OCI-LY3 (cell line): ENCODE measurements at regions not wholly inside any gene's neighbourhood (a gene's known extent, or its start where the extent isn't known, plus 50 kb on each side); places are given as distances from the start of the nearest gene placed in this dataset.
"Not testable (repeated sequence)": the region's sequence is repeated elsewhere in the genome, so short reads cannot be mapped to it uniquely, and the experiment has no call there.

ENCODE experiments used
- H2AFZ ChIP-seq: fragments of 200-600, 300-600 bp; shearing (Covaris generic); 2 replicates; pipeline ENCODE4 v1.6.0; 2014; ENCODE audit warnings: antibody characterized with exemption, low read depth, low read length
- H3K27ac ChIP-seq: fragments of 200-600, 300-600 bp; sonication (generic); 2 replicates; pipeline ENCODE4 v1.5.1; 2014; ENCODE audit warnings: mild to moderate bottlenecking, low read length, moderate library complexity, mixed read lengths
- H3K27me3 ChIP-seq: fragments of 200-600, 300-600 bp; sonication (generic); 2 replicates; pipeline ENCODE4 v1.6.1; 2014; ENCODE audit warnings: low read depth, low read length, mixed read lengths
- H3K36me3 ChIP-seq: fragments of 200-600, 300-600 bp; sonication (generic); replicated peaks from 2 replicates; pipeline ENCODE3; 2014; ENCODE audit warnings: low read depth, low read length, mixed read lengths
- H3K4me1 ChIP-seq: fragments of 300-600, 200-600 bp; sonication (generic); 2 replicates; pipeline ENCODE4 v1.6.1; 2014; ENCODE audit warnings: low read length, mixed read lengths
- H3K4me2 ChIP-seq: fragments of 200-600, 300-600 bp; sonication (generic); 2 replicates; pipeline ENCODE4 v1.6.1; 2014; ENCODE audit warnings: low read length, mixed read lengths
- H3K4me3 ChIP-seq: fragments of 300-600, 200-600 bp; sonication (generic); 2 replicates; pipeline ENCODE4 v1.5.1; 2014; ENCODE audit warnings: antibody characterized with exemption, mild to moderate bottlenecking, low read length, moderate library complexity
- H3K79me2 ChIP-seq: fragments of 300-600, 200-600 bp; shearing (Covaris generic); 2 replicates; pipeline ENCODE4 v1.6.1; 2014; ENCODE audit warnings: mild to moderate bottlenecking, low read length, mixed read lengths
- H3K9ac ChIP-seq: fragments of 300-600, 200-600 bp; shearing (Covaris generic); 2 replicates; pipeline ENCODE4 v1.6.0; 2014; ENCODE audit warnings: mild to moderate bottlenecking, low read length, moderate library complexity
- H3K9me3 ChIP-seq: fragments of 200-600, 300-600 bp; shearing (Covaris generic); 2 replicates; pipeline ENCODE4 v1.6.1; 2014; ENCODE audit warnings: low read length, mixed read lengths; ENCODE audit not compliant: insufficient read depth
- H4K20me1 ChIP-seq: fragments of 200-600, 300-600 bp; sonication (generic); 2 replicates; pipeline ENCODE4 v1.6.1; 2016; ENCODE audit warnings: low read length, mixed read lengths; ENCODE audit not compliant: insufficient read depth
- EZH2phosphoT487 ChIP-seq: fragments of 200-600 bp; shearing (Covaris generic); IDR thresholded peaks from 2 replicates; pipeline ENCODE4 v1.6.1; 2018; ENCODE audit warnings: antibody characterized with exemption, mixed run types, low read depth
- TF ChIP-seq, protein P1 (sequence below): fragments of 200-600, 300-600 bp; sonication (generic); IDR thresholded peaks from 2 replicates; pipeline ENCODE4 v1.5.1; 2014; ENCODE audit warnings: antibody characterized with exemption, low read length, low read depth

DNA sequence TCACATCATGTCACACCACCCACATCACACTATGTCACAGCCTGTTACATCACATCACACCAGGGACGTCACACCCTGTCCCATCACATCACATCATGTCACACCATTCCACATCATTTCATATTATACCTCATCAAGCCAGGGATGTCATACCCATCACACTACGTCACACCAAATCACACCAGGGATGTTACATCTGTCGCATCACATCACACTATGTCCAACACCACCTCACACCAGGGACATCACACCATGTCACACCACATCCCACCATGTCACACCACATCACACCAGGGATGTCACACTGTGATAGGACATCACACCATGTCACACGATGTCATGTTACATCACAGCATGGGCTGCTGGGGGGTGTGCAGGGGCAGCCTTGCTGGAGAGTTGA, 110.6 kb downstream of the TMEM121 start:
- H3K9me3 ChIP-seq, result no peaks in the 10 kb centered on the region
- H3K27ac ChIP-seq, result no peak overlapping the region
- no peak overlapping the region for H3K4me2 ChIP-seq
- TF ChIP-seq, protein P1, sequence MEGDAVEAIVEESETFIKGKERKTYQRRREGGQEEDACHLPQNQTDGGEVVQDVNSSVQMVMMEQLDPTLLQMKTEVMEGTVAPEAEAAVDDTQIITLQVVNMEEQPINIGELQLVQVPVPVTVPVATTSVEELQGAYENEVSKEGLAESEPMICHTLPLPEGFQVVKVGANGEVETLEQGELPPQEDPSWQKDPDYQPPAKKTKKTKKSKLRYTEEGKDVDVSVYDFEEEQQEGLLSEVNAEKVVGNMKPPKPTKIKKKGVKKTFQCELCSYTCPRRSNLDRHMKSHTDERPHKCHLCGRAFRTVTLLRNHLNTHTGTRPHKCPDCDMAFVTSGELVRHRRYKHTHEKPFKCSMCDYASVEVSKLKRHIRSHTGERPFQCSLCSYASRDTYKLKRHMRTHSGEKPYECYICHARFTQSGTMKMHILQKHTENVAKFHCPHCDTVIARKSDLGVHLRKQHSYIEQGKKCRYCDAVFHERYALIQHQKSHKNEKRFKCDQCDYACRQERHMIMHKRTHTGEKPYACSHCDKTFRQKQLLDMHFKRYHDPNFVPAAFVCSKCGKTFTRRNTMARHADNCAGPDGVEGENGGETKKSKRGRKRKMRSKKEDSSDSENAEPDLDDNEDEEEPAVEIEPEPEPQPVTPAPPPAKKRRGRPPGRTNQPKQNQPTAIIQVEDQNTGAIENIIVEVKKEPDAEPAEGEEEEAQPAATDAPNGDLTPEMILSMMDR, result no peak
- TF ChIP-seq EZH2phosphoT487, result no peak
- no peak overlapping the region for H2AFZ ChIP-seq
- H4K20me1 ChIP-seq, result no peaks in the 10 kb centered on the region
- no peaks in the 10 kb centered on the region for H3K36me3 ChIP-seq
- no peak overlapping the region for H3K9ac ChIP-seq
- H3K27me3 ChIP-seq, result peaks cover 3% of the 10 kb centered on the region; the same call in 1 of the 2 replicates
- H3K4me1 ChIP-seq, result peaks cover 18% of the 10 kb centered on the region
- no peaks in the 10 kb centered on the region for H3K79me2 ChIP-seq
- no peak overlapping the region for H3K4me3 ChIP-seq

DNA sequence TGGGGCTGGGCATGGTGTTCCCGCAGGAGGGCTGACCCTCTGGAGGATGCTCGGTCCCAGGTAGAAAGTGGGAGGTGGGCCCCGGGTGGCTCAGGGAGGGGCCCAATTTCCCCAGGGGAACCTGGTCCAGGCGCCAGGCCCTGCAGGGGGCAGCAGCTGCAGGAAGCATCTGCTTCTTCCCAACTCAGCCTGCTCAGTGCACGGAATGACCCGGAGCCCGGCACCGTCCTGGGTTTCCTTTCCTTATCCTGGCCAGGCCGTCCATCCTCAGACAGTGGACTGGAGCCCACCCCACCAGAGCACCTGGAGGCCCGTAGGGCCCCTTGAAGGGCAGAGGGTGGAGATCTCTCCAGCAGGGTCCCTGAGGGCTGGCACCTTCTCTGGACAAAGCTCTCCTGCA, 111.0 kb downstream of the TMEM121 start:
- not testable (repeated sequence) for H3K27ac ChIP-seq, H3K36me3 ChIP-seq, H3K4me3 ChIP-seq, H3K79me2 ChIP-seq, H2AFZ ChIP-seq, H3K27me3 ChIP-seq, H3K9ac ChIP-seq, H3K4me2 ChIP-seq, H3K9me3 ChIP-seq, H4K20me1 ChIP-seq
- peaks cover 14% of the 10 kb centered on the region for H3K4me1 ChIP-seq

DNA sequence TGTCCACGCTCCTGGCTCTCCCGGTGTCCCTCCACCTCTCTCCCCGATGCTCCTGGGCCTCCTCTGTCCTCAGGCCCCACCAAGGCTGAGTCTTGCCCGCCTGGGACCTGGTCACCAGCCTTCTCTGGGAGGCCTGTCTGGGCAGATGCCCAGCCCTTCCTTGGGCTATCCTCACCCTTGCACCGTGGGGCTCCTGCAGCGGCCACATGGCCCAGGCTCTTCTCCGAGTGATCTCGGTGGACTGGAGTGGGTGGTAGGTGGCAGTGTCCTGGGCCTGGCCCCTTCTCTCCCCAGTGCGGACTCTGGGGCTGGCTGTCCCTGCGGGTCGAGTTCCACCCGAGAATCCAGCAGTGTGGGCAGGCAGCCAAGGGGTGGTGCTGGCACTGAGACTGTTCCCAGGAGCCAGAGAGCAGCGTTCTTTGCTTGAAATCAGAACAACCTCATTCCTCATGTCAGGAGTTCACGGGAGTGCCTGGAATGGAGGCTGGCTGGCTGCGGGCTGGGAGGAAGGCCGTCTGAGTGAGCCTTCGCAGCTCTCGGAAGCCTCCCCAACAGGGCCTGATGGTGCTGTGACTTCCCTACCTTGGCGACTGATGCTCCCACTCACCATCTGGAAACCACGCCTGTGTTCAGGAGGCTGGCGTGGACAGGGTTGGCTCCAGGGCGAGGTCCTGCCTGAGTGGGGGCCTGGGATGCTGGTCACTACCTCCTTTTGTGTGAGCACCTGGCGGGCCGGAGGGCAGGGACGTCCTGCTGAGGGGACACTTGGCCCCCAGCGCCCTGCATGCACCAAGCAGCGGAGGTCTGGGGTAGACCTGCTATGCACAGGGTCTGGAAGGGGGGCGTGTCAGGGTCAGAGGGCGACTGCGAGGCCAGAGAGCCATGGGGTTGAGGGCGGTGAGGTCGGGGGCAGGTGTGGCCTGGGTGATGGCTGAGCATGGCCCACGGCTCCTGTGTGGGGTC, 113.9 kb downstream of the TMEM121 start:
- H3K27ac ChIP-seq, H3K4me3 ChIP-seq, H3K79me2 ChIP-seq, H3K9me3 ChIP-seq, H3K36me3 ChIP-seq, H3K9ac ChIP-seq, H3K27me3 ChIP-seq, H3K4me2 ChIP-seq, H3K4me1 ChIP-seq, H2AFZ ChIP-seq, H4K20me1 ChIP-seq: not testable (repeated sequence)

DNA sequence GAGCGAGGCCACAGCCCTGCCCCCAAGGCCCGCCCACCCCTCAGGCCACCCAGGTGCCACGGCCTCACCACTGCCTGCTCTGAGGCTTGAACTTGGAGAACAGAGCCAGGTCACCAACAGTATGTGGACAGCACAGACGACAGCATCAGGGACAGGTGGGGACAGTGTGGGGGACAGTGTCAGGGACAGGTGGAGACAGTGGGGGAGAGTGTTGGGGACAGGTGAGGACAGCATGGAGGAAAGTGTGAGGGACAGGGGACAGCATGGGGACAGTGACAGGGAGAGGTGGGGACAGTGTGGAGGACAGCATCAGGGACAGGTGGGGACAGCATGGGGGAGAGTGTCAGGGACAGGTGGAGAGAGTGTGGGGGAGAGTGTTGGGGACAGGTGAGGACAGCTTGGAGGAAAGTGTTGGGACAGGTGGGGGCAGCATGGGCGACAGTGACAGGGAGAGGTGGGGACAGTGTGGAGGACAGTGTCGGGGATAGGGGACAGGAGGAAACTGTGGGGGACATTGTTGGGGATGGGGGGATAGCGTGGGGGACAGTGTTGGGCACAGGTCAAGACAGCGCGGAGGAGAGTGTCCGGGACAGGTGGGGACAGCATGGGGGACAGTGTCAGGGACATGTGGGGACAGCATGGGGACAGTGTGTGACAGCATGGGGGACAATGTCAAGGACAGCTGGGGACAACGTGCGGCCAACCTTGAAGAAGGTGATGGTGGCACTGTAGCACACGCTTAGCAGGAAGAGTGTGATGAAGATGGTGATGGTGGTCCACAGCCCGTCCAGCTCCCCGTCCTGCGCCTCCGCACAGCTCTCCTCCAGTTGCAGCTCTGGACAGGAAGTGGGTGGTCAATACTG, 114.9 kb downstream of the TMEM121 start:
- no peak overlapping the region for H3K9ac ChIP-seq
- no peaks in the 10 kb centered on the region for H3K79me2 ChIP-seq
- H3K36me3 ChIP-seq, result no peaks in the 10 kb centered on the region
- H3K27me3 ChIP-seq, result no peaks in the 10 kb centered on the region
- no peak overlapping the region for H3K4me3 ChIP-seq
- TF ChIP-seq, protein P1, result no peak
- no peak for TF ChIP-seq EZH2phosphoT487
- H2AFZ ChIP-seq, result no peak overlapping the region
- H4K20me1 ChIP-seq, result no peaks in the 10 kb centered on the region
- H3K4me2 ChIP-seq, result no peak overlapping the region
- no peaks in the 10 kb centered on the region for H3K9me3 ChIP-seq
- H3K4me1 ChIP-seq, result no peaks in the 10 kb centered on the region
- no peak overlapping the region for H3K27ac ChIP-seq

DNA sequence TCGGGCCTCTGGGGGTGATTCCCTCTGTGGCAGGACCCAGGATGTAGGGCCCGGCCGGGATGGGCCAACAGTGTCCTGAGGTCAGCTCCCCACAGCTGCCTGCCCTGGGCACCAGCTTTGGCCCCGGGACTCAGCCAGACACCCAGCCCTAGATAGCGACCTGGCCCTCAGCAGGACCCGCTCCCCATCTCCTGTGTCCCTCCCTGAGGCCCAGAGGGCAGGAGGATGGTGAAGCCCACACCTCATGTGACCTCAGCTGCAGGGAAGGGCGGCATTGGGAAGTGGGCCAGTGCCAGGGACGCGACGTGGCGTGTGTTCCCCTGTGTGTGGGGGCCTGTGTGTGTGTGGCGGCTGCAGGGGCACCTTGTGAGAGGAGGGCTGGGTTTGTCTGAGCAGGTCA, 115.6 kb downstream of the TMEM121 start:
- H3K9ac ChIP-seq, H3K27me3 ChIP-seq, H3K9me3 ChIP-seq: not testable (repeated sequence)

DNA sequence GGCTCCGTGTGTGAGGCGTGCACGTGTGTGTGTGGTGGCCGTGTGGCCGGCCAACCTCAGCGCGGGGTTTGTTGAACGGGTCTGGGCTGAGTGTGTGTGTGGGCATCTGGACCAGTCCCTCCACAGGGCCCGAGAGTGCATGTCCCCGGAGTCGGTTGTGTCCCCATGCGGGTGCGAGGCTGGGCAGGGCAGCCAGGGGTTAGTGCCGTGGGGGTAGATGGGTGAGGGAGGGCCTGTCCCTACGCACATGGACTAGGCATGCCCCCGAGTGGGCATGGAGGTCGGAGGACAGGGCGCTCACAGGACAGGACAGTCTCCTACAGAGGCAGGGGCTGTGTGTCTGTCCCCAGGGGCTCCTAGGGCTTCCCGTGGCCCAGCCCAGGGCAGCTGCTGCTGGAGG, 116.1 kb downstream of the TMEM121 start:
- H3K27ac ChIP-seq, H3K27me3 ChIP-seq, H2AFZ ChIP-seq, H3K4me3 ChIP-seq, H3K36me3 ChIP-seq, H3K9me3 ChIP-seq, H3K4me1 ChIP-seq, H3K4me2 ChIP-seq, H3K79me2 ChIP-seq, H4K20me1 ChIP-seq, H3K9ac ChIP-seq: not testable (repeated sequence)

More for the DNA sequence above, 115.6 kb downstream of the TMEM121 start:
- H3K4me3 ChIP-seq, H3K79me2 ChIP-seq, H4K20me1 ChIP-seq, H3K4me2 ChIP-seq, H3K27ac ChIP-seq, H2AFZ ChIP-seq, H3K36me3 ChIP-seq, H3K4me1 ChIP-seq: not testable (repeated sequence)

DNA sequence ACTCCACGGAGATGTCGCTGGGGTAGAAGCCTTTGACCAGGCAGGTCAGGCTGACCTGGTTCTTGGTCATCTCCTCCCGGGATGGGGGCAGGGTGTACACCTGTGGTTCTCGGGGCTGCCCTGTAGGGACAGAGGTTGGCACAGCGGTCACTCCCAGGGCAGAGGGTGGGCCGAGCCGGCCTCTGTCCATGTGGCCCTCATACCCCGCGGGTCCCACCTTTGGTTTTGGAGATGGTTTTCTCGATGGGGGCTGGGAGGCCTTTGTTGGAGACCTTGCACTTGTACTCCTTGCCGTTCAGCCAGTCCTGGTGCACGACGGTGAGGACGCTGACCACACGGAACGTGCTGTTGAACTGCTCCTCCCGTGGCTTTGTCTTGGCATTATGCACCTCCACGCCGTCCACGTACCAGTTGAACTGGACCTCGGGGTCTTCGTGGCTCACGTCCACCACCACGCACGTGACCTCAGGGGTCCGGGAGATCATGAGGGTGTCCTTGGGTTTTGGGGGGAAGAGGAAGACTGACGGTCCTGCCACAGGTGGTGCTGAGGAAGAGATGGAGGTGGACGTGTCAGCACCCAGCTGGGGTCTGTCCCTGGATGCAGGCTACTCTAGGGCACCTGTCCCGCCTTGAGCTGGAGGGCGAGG, 117.1 kb downstream of the TMEM121 start:
- not testable (repeated sequence) for H3K4me2 ChIP-seq, H3K9me3 ChIP-seq, H2AFZ ChIP-seq, H3K79me2 ChIP-seq, H3K27ac ChIP-seq, H3K27me3 ChIP-seq, H3K4me3 ChIP-seq, H3K4me1 ChIP-seq, H3K9ac ChIP-seq, H4K20me1 ChIP-seq, H3K36me3 ChIP-seq
